IMR-90 (cell line): ENCODE measurements at regions not wholly inside any gene's neighbourhood (a gene's known extent, or its start where the extent isn't known, plus 50 kb on each side); places are given as distances from the start of the nearest gene placed in this dataset.

Experiments
- ATAC-seq: fragments of 200-7000 bp; cut with Tn5 transposase; 2 replicates; pipeline ENCODE4 v1.9.1; 2020; ENCODE audit warnings: low read depth, mild to moderate bottlenecking, moderate library complexity
- BruUV-seq: library from RNA; stranded (reverse); fragments of 400-500 nt; replicated peaks from 2 replicates; lab custom pipeline; 2021; lab: Mats Ljungman, UMichigan
- CTCF ChIA-PET: fragments of 300-600 bp; formaldehyde crosslinking; extraction: SDS; loops from one replicate; lab custom pipeline; 2021; ENCODE audit warnings: antibody characterized with exemption; lab: Yijun Ruan, JAX
- POLR2A ChIA-PET: fragments of 300-600 bp; sonication (Branson Sonifier 250); formaldehyde crosslinking; loops from one replicate; lab custom pipeline; 2022; ENCODE audit warnings: antibody characterized with exemption; ENCODE audit not compliant: unreplicated experiment; lab: Charles Lee
- DNase-seq: peaks from one replicate; pipeline ENCODE4 v3.0.0; 2013
- H2AFZ ChIP-seq: replicated peaks from 2 replicates; pipeline ENCODE3; 2013; ENCODE audit warnings: low read length, mild to moderate bottlenecking; ENCODE audit not compliant: poor library complexity
- H2AK5ac ChIP-seq: 2 replicates; pipeline ENCODE4 v1.6.1; 2013; ENCODE audit warnings: low read depth, low read length, inconsistent platforms
- H2AK9ac ChIP-seq: replicated peaks from 2 replicates; pipeline ENCODE3; 2013; ENCODE audit warnings: mild to moderate bottlenecking, low read depth, low read length, moderate library complexity; ENCODE audit not compliant: poor library complexity
- H2BK120ac ChIP-seq: 2 replicates; pipeline ENCODE4 v1.6.1; 2013; ENCODE audit warnings: low read depth, low read length, inconsistent platforms
- H2BK15ac ChIP-seq: 3 replicates; pipeline ENCODE4 v1.6.1; 2013; ENCODE audit warnings: low read depth, low read length, inconsistent platforms
- H2BK20ac ChIP-seq: 2 replicates; pipeline ENCODE4 v1.6.1; 2013; ENCODE audit warnings: low read depth, mild to moderate bottlenecking, inconsistent platforms, low read length, moderate library complexity
- H2BK5ac ChIP-seq: 2 replicates; pipeline ENCODE4 v1.6.1; 2013; ENCODE audit warnings: mild to moderate bottlenecking, low read depth, low read length, inconsistent platforms; ENCODE audit not compliant: poor library complexity, severe bottlenecking
- H3K14ac ChIP-seq: replicated peaks from 2 replicates; pipeline ENCODE4 v1.6.1; 2013; ENCODE audit warnings: low read depth, low read length, inconsistent platforms
- H3K18ac ChIP-seq: 2 replicates; pipeline ENCODE4 v1.6.1; 2013; ENCODE audit warnings: low read depth, low read length, control low read depth
- H3K23ac ChIP-seq: 2 replicates; pipeline ENCODE4 v1.6.1; 2013; ENCODE audit warnings: low read depth, low read length, inconsistent platforms
- H3K27ac ChIP-seq: 2 replicates; pipeline ENCODE4 v1.5.1; 2013; ENCODE audit warnings: mild to moderate bottlenecking, control low read depth, low read length; ENCODE audit not compliant: insufficient read depth
- H3K27me3 ChIP-seq: 2 replicates; pipeline ENCODE4 v1.6.1; 2013; ENCODE audit warnings: low read length; ENCODE audit not compliant: control insufficient read depth, insufficient read depth
- H3K36me3 ChIP-seq: 2 replicates; pipeline ENCODE4 v1.6.1; 2013; ENCODE audit warnings: low read length, mixed read lengths; ENCODE audit not compliant: control insufficient read depth, insufficient read depth
- H3K4ac ChIP-seq: 2 replicates; pipeline ENCODE4 v1.6.1; 2013; ENCODE audit warnings: low read depth, low read length, inconsistent platforms
- H3K4me1 ChIP-seq: 2 replicates; pipeline ENCODE4 v1.6.1; 2013; ENCODE audit warnings: low read length, mixed read lengths; ENCODE audit not compliant: control insufficient read depth, insufficient read depth
- H3K4me2 ChIP-seq: 2 replicates; pipeline ENCODE4 v1.6.1; 2013; ENCODE audit warnings: low read depth, mild to moderate bottlenecking, control low read depth, low read length, moderate library complexity
- H3K4me3 ChIP-seq: 2 replicates; pipeline ENCODE4 v1.5.1; 2013; ENCODE audit warnings: low read depth, mild to moderate bottlenecking, control low read depth, low read length, moderate library complexity; ENCODE audit not compliant: insufficient read depth
- H3K56ac ChIP-seq: 2 replicates; pipeline ENCODE4 v1.6.1; 2013; ENCODE audit warnings: low read length, inconsistent platforms; ENCODE audit not compliant: insufficient read depth; ENCODE audit errors: extremely low read depth
- H3K79me1 ChIP-seq, 2 experiments: 2 replicates each; pipeline ENCODE4 v1.6.1; 2013; ENCODE audit warnings: low read length in 2 of 2, inconsistent platforms in 1 of 2, low read depth in 1 of 2
- H3K9ac ChIP-seq: 2 replicates; pipeline ENCODE4 v1.6.1; 2013; ENCODE audit warnings: low read depth, low read length, control low read depth
- H3K9me1 ChIP-seq: 2 replicates; pipeline ENCODE4 v1.6.1; 2013; ENCODE audit warnings: low read length, inconsistent platforms; ENCODE audit not compliant: insufficient read depth
- H3K9me3 ChIP-seq: 2 replicates; pipeline ENCODE4 v1.6.1; 2013; ENCODE audit warnings: low read length; ENCODE audit not compliant: control insufficient read depth, insufficient read depth
- H4K20me1 ChIP-seq: 2 replicates; pipeline ENCODE4 v1.6.1; 2013; ENCODE audit warnings: low read length, inconsistent platforms; ENCODE audit not compliant: insufficient read depth
- H4K5ac ChIP-seq: 2 replicates; pipeline ENCODE4 v1.6.1; 2013; ENCODE audit warnings: mild to moderate bottlenecking, low read depth, low read length, control low read depth
- H4K8ac ChIP-seq, 2 experiments: 2 replicates each; pipeline ENCODE4 v1.6.1; 2013; ENCODE audit warnings: low read depth in 2 of 2, low read length in 2 of 2, control low read depth in 1 of 2, inconsistent platforms in 1 of 2
- H4K91ac ChIP-seq: 2 replicates; pipeline ENCODE4 v1.6.1; 2013; ENCODE audit warnings: low read depth, low read length, inconsistent platforms; ENCODE audit not compliant: insufficient read depth
- BHLHE40 ChIP-seq: fragments of 150-350 bp; IDR thresholded peaks from 2 replicates; pipeline ENCODE4 v1.6.1; 2016; ENCODE audit warnings: mild to moderate bottlenecking, low read depth, low read length
- CEBPB ChIP-seq: IDR thresholded peaks from 2 replicates; pipeline ENCODE4 v1.6.1; 2012; ENCODE audit warnings: low read depth, low read length, improper control_type of control experiment
- CHD1 ChIP-seq: IDR thresholded peaks from 2 replicates; pipeline ENCODE4 v1.6.1; 2012; ENCODE audit warnings: low read depth, low read length, improper control_type of control experiment
- FOS ChIP-seq: fragments of 150-350 bp; IDR thresholded peaks from 2 replicates; pipeline ENCODE4 v1.6.1; 2016; ENCODE audit warnings: low read depth, low read length
- MAFK ChIP-seq: IDR thresholded peaks from 2 replicates; pipeline ENCODE4 v1.6.1; 2012; ENCODE audit warnings: low read depth, low read length, improper control_type of control experiment
- MAZ ChIP-seq: IDR thresholded peaks from 2 replicates; pipeline ENCODE4 v1.6.1; 2012; ENCODE audit warnings: low read depth, mild to moderate bottlenecking, low read length, improper control_type of control experiment, moderate library complexity, borderline replicate concordance
- MXI1 ChIP-seq: IDR thresholded peaks from 2 replicates; pipeline ENCODE4 v1.6.1; 2012; ENCODE audit warnings: low read depth, mild to moderate bottlenecking, low read length, moderate library complexity, borderline replicate concordance
- NFE2L2 ChIP-seq: fragments of 150-350 bp; IDR thresholded peaks from 2 replicates; pipeline ENCODE4 v1.6.1; 2016; ENCODE audit warnings: low read depth, mild to moderate bottlenecking, low read length
- POLR2A ChIP-seq: IDR thresholded peaks from 2 replicates; pipeline ENCODE4 v1.6.1; 2012; ENCODE audit warnings: mild to moderate bottlenecking, low read depth, low read length
- RAD21 ChIP-seq: IDR thresholded peaks from 2 replicates; pipeline ENCODE4 v1.6.1; 2012; ENCODE audit warnings: low read length, improper control_type of control experiment
- RCOR1 ChIP-seq: IDR thresholded peaks from 2 replicates; pipeline ENCODE4 v1.6.1; 2012; ENCODE audit warnings: mild to moderate bottlenecking, low read length, improper control_type of control experiment; ENCODE audit not compliant: insufficient replicate concordance
- RFX5 ChIP-seq: IDR thresholded peaks from 2 replicates; pipeline ENCODE4 v1.8.0; 2012; ENCODE audit warnings: low read depth, mild to moderate bottlenecking, low read length, moderate library complexity
- SMC3 ChIP-seq: fragments of 150-350 bp; IDR thresholded peaks from 2 replicates; pipeline ENCODE4 v1.6.1; 2016; ENCODE audit warnings: low read depth, mild to moderate bottlenecking, antibody characterized with exemption, low read length, moderate library complexity
- WGBS, 2 experiments: methylation state at CpG; one replicate each; pipeline versions ENCODE4 v1.1.5 to v1.1.7; 2013; ENCODE audit warnings: missing lambda C conversion rate in 2 of 2; ENCODE audit not compliant: insufficient read length in 1 of 2; ENCODE audit errors: extremely low coverage in 2 of 2; 5-methylcytosine and 5-hydroxymethylcytosine counted together
- dilution Hi-C: fragments of 300-500 bp; cut with HindIII; formaldehyde crosslinking; loops from one replicate; pipeline ENCODE4 v1.14.3; 2018; ENCODE audit warnings: low sequenced_read_pairs; ENCODE audit not compliant: unreplicated experiment
- in situ Hi-C: fragments of 300-500 bp; cut with MboI; formaldehyde crosslinking; loops from 3 replicates; pipeline ENCODE4 v1.14.3; 2019; ENCODE audit warnings: low sequenced_read_pairs, inconsistent platforms, mixed read lengths
- intact Hi-C: fragments of 100-400 bp; cut with micrococcal nuclease; formaldehyde crosslinking; loops from 2 replicates; pipeline ENCODE4 v1.10.0; 2022
- TF ChIP-seq, protein P1 (sequence below): fragments of 150-350 bp; IDR thresholded peaks from 2 replicates; pipeline ENCODE4 v1.6.1; 2016; ENCODE audit warnings: low read depth, mild to moderate bottlenecking, low read length, moderate library complexity, borderline replicate concordance
- TF ChIP-seq, protein P2 (sequence below): conservative IDR thresholded peaks from 2 replicates; pipeline ENCODE4 v1.5.1; 2012; ENCODE audit warnings: mild to moderate bottlenecking, low read depth, low read length, improper control_type of control experiment
- TF ChIP-seq, protein P3 (sequence below): fragments of 150-350 bp; IDR thresholded peaks from 2 replicates; pipeline ENCODE4 v1.6.1; 2017; ENCODE audit warnings: mild to moderate bottlenecking, antibody characterized with exemption, low read length, low read depth

DNA sequence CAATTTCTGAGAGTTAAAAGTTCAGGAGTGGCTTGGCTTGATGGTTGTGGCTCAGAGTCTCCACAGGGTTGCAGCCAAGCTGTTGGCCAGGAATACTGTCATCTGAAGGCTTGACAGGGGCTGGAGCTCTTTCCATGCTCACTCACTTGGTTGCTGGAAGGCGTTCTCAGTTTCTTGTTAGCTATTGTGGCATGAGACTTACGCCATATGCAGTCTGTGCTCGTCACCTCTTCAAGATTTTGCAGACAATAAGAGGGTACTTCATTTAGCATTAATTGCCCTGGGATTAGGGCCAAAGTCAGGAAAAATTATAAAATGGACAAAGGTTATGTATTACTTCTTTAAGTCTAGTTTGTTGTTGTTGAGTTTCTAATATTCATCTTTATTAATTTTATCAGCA is 380.6 kb upstream of the MAP3K7 start:
- no peaks in the 10 kb centered on the region for H4K20me1 ChIP-seq

More for the DNA sequence above, 380.6 kb upstream of the MAP3K7 start:
- H3K56ac ChIP-seq, result no peak overlapping the region
- no peak overlapping the region for H4K5ac ChIP-seq
- H3K4me3 ChIP-seq, result no peak overlapping the region
- no peak overlapping the region for H3K27ac ChIP-seq
- H2AFZ ChIP-seq, result no peak overlapping the region
- no peak overlapping the region for H2BK15ac ChIP-seq
- no peak overlapping the region for H2AK5ac ChIP-seq
- no peaks in the 10 kb centered on the region for H3K4me1 ChIP-seq
- H3K4ac ChIP-seq, result no peak overlapping the region
- in situ Hi-C loops (no loop called here), intact Hi-C loops (no loop called here), dilution Hi-C loops (no loop called here)
- H3K27me3 ChIP-seq, result no peaks in the 10 kb centered on the region
- CTCF ChIA-PET, result no interaction called here
- H3K18ac ChIP-seq, result no peak overlapping the region
- H4K8ac ChIP-seq, result no peak overlapping the region
- no peak overlapping the region for H2BK120ac ChIP-seq
- TF ChIP-seq MXI1, result no peak
- TF ChIP-seq MAFK, result no peak
- no peak for TF ChIP-seq BHLHE40
- TF ChIP-seq, protein P1, sequence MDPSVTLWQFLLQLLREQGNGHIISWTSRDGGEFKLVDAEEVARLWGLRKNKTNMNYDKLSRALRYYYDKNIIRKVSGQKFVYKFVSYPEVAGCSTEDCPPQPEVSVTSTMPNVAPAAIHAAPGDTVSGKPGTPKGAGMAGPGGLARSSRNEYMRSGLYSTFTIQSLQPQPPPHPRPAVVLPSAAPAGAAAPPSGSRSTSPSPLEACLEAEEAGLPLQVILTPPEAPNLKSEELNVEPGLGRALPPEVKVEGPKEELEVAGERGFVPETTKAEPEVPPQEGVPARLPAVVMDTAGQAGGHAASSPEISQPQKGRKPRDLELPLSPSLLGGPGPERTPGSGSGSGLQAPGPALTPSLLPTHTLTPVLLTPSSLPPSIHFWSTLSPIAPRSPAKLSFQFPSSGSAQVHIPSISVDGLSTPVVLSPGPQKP, result no peak
- TF ChIP-seq CEBPB, result no peak
- no peak for TF ChIP-seq RFX5
- no peak for TF ChIP-seq FOS
- no peak for TF ChIP-seq CHD1
- TF ChIP-seq NFE2L2, result no peak
- no peak for TF ChIP-seq RCOR1
- TF ChIP-seq, protein P2, sequence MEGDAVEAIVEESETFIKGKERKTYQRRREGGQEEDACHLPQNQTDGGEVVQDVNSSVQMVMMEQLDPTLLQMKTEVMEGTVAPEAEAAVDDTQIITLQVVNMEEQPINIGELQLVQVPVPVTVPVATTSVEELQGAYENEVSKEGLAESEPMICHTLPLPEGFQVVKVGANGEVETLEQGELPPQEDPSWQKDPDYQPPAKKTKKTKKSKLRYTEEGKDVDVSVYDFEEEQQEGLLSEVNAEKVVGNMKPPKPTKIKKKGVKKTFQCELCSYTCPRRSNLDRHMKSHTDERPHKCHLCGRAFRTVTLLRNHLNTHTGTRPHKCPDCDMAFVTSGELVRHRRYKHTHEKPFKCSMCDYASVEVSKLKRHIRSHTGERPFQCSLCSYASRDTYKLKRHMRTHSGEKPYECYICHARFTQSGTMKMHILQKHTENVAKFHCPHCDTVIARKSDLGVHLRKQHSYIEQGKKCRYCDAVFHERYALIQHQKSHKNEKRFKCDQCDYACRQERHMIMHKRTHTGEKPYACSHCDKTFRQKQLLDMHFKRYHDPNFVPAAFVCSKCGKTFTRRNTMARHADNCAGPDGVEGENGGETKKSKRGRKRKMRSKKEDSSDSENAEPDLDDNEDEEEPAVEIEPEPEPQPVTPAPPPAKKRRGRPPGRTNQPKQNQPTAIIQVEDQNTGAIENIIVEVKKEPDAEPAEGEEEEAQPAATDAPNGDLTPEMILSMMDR, result no peak
- TF ChIP-seq POLR2A, result no peak
- TF ChIP-seq SMC3, result no peak
- no peak for TF ChIP-seq MAZ
- TF ChIP-seq, protein P3, sequence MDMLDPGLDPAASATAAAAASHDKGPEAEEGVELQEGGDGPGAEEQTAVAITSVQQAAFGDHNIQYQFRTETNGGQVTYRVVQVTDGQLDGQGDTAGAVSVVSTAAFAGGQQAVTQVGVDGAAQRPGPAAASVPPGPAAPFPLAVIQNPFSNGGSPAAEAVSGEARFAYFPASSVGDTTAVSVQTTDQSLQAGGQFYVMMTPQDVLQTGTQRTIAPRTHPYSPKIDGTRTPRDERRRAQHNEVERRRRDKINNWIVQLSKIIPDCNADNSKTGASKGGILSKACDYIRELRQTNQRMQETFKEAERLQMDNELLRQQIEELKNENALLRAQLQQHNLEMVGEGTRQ, result no peak
- no peak for TF ChIP-seq RAD21
- no peaks in the 10 kb centered on the region for H3K9me3 ChIP-seq
- no peak overlapping the region for H4K91ac ChIP-seq
- H3K79me1 ChIP-seq, result no peaks in the 10 kb centered on the region
- H3K23ac ChIP-seq, result no peak overlapping the region
- WGBS, 2 experiments, result no CpG with 5 or more reads among the region's 3 CpGs
- H2BK20ac ChIP-seq, result no peak overlapping the region
- H2BK5ac ChIP-seq, result no peak overlapping the region
- H2AK9ac ChIP-seq, result no peak overlapping the region
- BruUV-seq, result no TSS peak
- H3K36me3 ChIP-seq, result no peaks in the 10 kb centered on the region
- H3K9me1 ChIP-seq, result no peaks in the 10 kb centered on the region
- no peak overlapping the region for H3K9ac ChIP-seq
- no peak overlapping the region for H3K14ac ChIP-seq
- DNase-seq (no peak), ATAC-seq (no peak)
- H3K4me2 ChIP-seq, result no peak overlapping the region
- POLR2A ChIA-PET, result no interaction called here
